CD8-positive, alpha-beta memory T cell (primary cell): ENCODE measurements at regions not wholly inside any gene's neighbourhood (a gene's known extent, or its start where the extent isn't known, plus 50 kb on each side); places are given as distances from the start of the nearest gene placed in this dataset.

Source experiments
- CTCF ChIA-PET: fragments of 350-600 bp; sonication (Branson Sonifier 250); formaldehyde crosslinking; loops from one replicate; lab custom pipeline; 2021; ENCODE audit warnings: antibody characterized with exemption; lab: Charles Lee
- POLR2A ChIA-PET: fragments of 350-600 bp; sonication (Branson Sonifier 250); formaldehyde crosslinking; loops from one replicate; lab custom pipeline; 2021; ENCODE audit warnings: antibody characterized with exemption; lab: Charles Lee
- DNase-seq, 5 donors: peaks; one replicate each; pipeline versions ENCODE4 v3.0.0 to v3.0.0-alpha.2; 2020 to 2022; ENCODE audit warnings: mixed read lengths in 1 of 5
- H3K27ac ChIP-seq: one replicate; pipeline ENCODE4 v1.7.0; 2013; ENCODE audit warnings: low read depth, mild to moderate bottlenecking, low read length, moderate library complexity
- H3K27me3 ChIP-seq: 2 replicates; pipeline ENCODE4 v1.7.0; 2013; ENCODE audit warnings: low read length, mild to moderate bottlenecking; ENCODE audit not compliant: insufficient read depth, poor library complexity, severe bottlenecking
- H3K36me3 ChIP-seq: 2 replicates; pipeline ENCODE4 v1.7.0; 2013; ENCODE audit warnings: mild to moderate bottlenecking, low read length, moderate library complexity; ENCODE audit not compliant: insufficient read depth
- H3K4me1 ChIP-seq: 2 replicates; pipeline ENCODE4 v1.7.0; 2013; ENCODE audit warnings: mild to moderate bottlenecking, low read length, moderate library complexity; ENCODE audit not compliant: insufficient read depth
- H3K4me3 ChIP-seq: 2 replicates; pipeline ENCODE4 v1.7.0; 2013; ENCODE audit warnings: mild to moderate bottlenecking, low read length
- H3K9me3 ChIP-seq: 2 replicates; pipeline ENCODE4 v1.7.0; 2013; ENCODE audit warnings: mild to moderate bottlenecking, low read length
- H3K27ac Mint-ChIP-seq, 8 donors: one replicate each; pipeline ENCODE4 v1.8.0; 2020 to 2021; ENCODE audit warnings: mixed read lengths in 8 of 8, mild to moderate bottlenecking in 6 of 8, inconsistent platforms in 3 of 8, moderate library complexity in 3 of 8
- H3K27me3 Mint-ChIP-seq, 2 donors: one replicate each; pipeline ENCODE4 v1.8.0; 2020 to 2021; ENCODE audit warnings: mixed read lengths in 2 of 2, mild to moderate bottlenecking in 1 of 2, moderate library complexity in 1 of 2
- H3K36me3 Mint-ChIP-seq, 3 donors: one replicate each; pipeline ENCODE4 v1.8.0; 2020 to 2021; ENCODE audit warnings: mixed read lengths in 3 of 3, inconsistent platforms in 1 of 3, mild to moderate bottlenecking in 1 of 3
- H3K4me1 Mint-ChIP-seq, 3 donors: one replicate each; pipeline ENCODE4 v1.8.0; 2020 to 2021; ENCODE audit warnings: mixed read lengths in 3 of 3, inconsistent platforms in 1 of 3, mild to moderate bottlenecking in 1 of 3
- H3K4me3 Mint-ChIP-seq, 7 donors: one replicate each; pipeline ENCODE4 v1.8.0; 2020 to 2021; ENCODE audit warnings: mixed read lengths in 7 of 7, mild to moderate bottlenecking in 6 of 7, moderate library complexity in 4 of 7, inconsistent platforms in 2 of 7
- H3K9me3 Mint-ChIP-seq, 5 donors: one replicate each; pipeline ENCODE4 v1.8.0; 2020 to 2022; ENCODE audit warnings: mixed read lengths in 5 of 5, mild to moderate bottlenecking in 3 of 5, moderate library complexity in 2 of 5, inconsistent platforms in 1 of 5

DNA sequence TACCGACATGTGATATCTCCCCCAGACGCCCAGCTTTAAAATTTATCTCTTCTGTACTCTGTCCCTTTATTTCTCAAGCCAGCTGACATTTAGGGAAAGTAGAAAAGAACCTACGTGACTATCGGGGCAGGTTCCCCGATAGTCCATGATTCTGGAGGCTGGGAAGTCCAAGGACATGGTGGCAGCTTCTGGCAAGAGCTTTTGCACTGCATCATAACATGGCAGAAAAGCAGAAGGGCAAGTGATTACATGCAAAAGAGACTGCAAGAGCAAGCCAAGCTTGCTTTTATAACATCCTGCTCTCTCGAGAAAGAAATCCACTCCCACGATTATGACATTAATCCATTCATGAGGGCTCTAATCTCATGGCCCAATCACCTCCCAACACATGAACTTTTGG, 113.2 kb downstream of the CD164 start:
- CTCF ChIA-PET: no interaction called here
- no peak for DNase-seq
- no peaks in the 10 kb centered on the region for H3K27me3 ChIP-seq
- no peaks in the 10 kb centered on the region for H3K36me3 ChIP-seq
- H3K27ac Mint-ChIP-seq: no peak overlapping the region
- H3K4me1 Mint-ChIP-seq: no peaks in the 10 kb centered on the region
- no peaks in the 10 kb centered on the region for H3K4me1 ChIP-seq
- POLR2A ChIA-PET: no interaction called here
- H3K27ac ChIP-seq: no peak overlapping the region
- H3K4me3 Mint-ChIP-seq: no peak overlapping the region
- H3K9me3 Mint-ChIP-seq: peaks cover 5 to 15% (median 12%) of the 10 kb centered on the region in 5 donors
- peaks cover 0 to 10% (median 0%) of the 10 kb centered on the region in 3 donors for H3K36me3 Mint-ChIP-seq
- no peaks in the 10 kb centered on the region for H3K9me3 ChIP-seq
- H3K27me3 Mint-ChIP-seq: no peaks in the 10 kb centered on the region
- no peak overlapping the region for H3K4me3 ChIP-seq

GRCh38 chr6:109265530-109265929, 116.7 kb downstream of the CD164 start:
- ChIA-PET POLR2A (no interaction called here), CTCF (no interaction called here)
- peaks cover 0 to 13% (median 0%) of the 10 kb centered on the region in 3 donors for H3K36me3 Mint-ChIP-seq
- H3K27me3 Mint-ChIP-seq: peaks cover 0 to 9% of the 10 kb centered on the region in 2 donors
- DNase-seq: no peak
- H3K4me1 ChIP-seq: no peaks in the 10 kb centered on the region
- no peaks in the 10 kb centered on the region for H3K4me1 Mint-ChIP-seq
- peaks cover 3 to 15% (median 12%) of the 10 kb centered on the region in 5 donors for H3K9me3 Mint-ChIP-seq
- H3K36me3 ChIP-seq: no peaks in the 10 kb centered on the region
- H3K9me3 ChIP-seq: no peaks in the 10 kb centered on the region
- no peak overlapping the region for H3K4me3 ChIP-seq
- H3K4me3 Mint-ChIP-seq: no peak overlapping the region
- H3K27me3 ChIP-seq: no peaks in the 10 kb centered on the region
- H3K27ac ChIP-seq: no peak overlapping the region
- H3K27ac Mint-ChIP-seq: no peak overlapping the region

DNA sequence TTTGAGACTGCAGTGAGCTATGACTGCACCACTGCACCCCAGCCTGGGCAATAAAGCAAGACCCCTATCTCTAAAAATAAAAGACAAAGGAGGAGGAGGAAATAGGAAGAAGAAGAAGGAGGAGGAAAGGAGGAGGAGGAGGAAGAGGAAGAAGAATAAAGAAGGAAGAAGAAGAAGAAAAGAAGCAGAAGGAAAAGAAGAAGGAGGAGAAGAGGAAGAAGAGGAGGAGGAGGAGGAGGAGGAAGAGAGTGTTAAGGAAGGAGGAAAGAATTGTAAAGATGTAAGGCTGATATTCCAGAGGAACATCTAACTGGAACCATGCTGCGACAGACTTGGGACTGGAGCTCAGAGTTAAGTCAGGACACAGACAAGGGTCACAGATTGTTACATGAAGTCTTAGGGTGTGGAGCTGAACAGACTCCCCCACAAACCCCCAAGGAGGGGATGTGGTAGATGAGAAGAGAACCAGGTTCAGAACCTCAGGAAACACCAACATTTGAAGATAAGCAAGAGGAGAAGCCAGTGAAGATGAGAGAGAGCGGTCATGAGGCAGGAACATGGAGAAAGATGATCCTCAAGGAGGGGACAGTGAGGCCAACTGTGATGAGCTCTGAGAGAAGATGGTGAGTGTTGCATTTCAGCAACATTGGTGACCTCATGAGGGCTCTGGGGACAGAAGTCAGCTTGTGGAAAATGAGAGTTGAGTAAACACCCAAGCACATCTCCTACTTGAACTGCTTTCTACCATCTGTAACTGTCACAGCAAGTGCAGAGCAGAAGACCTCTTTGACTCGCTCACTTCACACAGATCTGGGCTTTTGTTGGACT, 118.2 kb downstream of the CD164 start:
- Histone ChIP-seq H3K4me1 (no peaks in the 10 kb centered on the region), H3K36me3 (no peaks in the 10 kb centered on the region), H3K27me3 (no peaks in the 10 kb centered on the region), H3K4me3 (no peak overlapping the region), H3K27ac (no peak overlapping the region), H3K9me3 (no peaks in the 10 kb centered on the region)
- Mint-ChIP-seq H3K27ac (no peak overlapping the region), H3K27me3 (peaks cover 0 to 10% of the 10 kb centered on the region in 2 donors), H3K9me3 (peaks cover 3 to 9% (median 6%) of the 10 kb centered on the region in 5 donors), H3K36me3 (peaks cover 0 to 7% (median 0%) of the 10 kb centered on the region in 3 donors), H3K4me3 (no peak overlapping the region), H3K4me1 (no peaks in the 10 kb centered on the region)
- CTCF ChIA-PET: no interaction called here
- POLR2A ChIA-PET: no interaction called here
- no peak for DNase-seq

- Mint-ChIP-seq H3K4me1 (no peaks in the 10 kb centered on the region), H3K27me3 (peaks cover 0 to 10% of the 10 kb centered on the region in 2 donors), H3K27ac (peak overlapping the region in 1 of 8 donors; percentile 6), H3K36me3 (peaks cover 0 to 3% (median 0%) of the 10 kb centered on the region in 3 donors), H3K4me3 (no peak overlapping the region), H3K9me3 (no peaks in the 10 kb centered on the region)
- Histone ChIP-seq H3K27ac (no peak overlapping the region), H3K27me3 (no peaks in the 10 kb centered on the region), H3K9me3 (no peaks in the 10 kb centered on the region), H3K4me1 (no peaks in the 10 kb centered on the region), H3K4me3 (no peak overlapping the region), H3K36me3 (no peaks in the 10 kb centered on the region)
- CTCF ChIA-PET: no interaction called here
- POLR2A ChIA-PET: no interaction called here
- no peak for DNase-seq
These were observed 120.0 kb downstream of the CD164 start for GRCh38 chr6:109262261-109262660.

DNA sequence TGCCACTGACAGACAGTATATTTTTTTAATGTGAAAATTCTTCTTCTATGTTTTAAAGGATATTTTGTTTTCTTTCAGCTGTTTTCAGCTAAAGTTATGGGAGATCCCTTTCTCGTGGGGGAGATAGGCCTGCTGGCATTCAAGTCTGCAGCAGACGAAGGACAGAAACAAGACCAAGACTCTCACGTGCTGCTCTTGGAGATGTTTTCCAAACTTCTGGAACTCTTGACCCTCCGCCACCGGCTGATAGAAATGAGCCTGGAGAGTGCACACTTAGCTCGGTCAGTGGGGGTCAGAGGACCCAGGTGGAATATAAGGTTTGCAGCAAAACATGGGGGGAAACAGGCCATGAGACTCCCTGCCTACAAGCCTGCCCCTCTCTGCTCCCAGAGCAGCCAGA, 120.5 kb downstream of the CD164 start:
- Histone ChIP-seq H3K27ac (no peak overlapping the region), H3K27me3 (no peaks in the 10 kb centered on the region), H3K9me3 (no peaks in the 10 kb centered on the region), H3K36me3 (no peaks in the 10 kb centered on the region), H3K4me3 (no peak overlapping the region), H3K4me1 (no peaks in the 10 kb centered on the region)
- peaks cover 0 to 10% of the 10 kb centered on the region in 2 donors for H3K27me3 Mint-ChIP-seq
- H3K27ac Mint-ChIP-seq: no peak overlapping the region
- no peaks in the 10 kb centered on the region for H3K4me1 Mint-ChIP-seq
- ChIA-PET POLR2A (no interaction called here), CTCF (no interaction called here)
- H3K9me3 Mint-ChIP-seq: no peaks in the 10 kb centered on the region
- no peak overlapping the region for H3K4me3 Mint-ChIP-seq
- no peak for DNase-seq
- H3K36me3 Mint-ChIP-seq: peaks cover 0 to 3% (median 0%) of the 10 kb centered on the region in 3 donors

GRCh38 chr6:109260701-109261100, 121.6 kb downstream of the CD164 start:
- Histone ChIP-seq H3K27me3 (no peaks in the 10 kb centered on the region), H3K4me3 (no peak overlapping the region), H3K36me3 (no peaks in the 10 kb centered on the region), H3K9me3 (no peaks in the 10 kb centered on the region), H3K27ac (no peak overlapping the region), H3K4me1 (no peaks in the 10 kb centered on the region)
- CTCF ChIA-PET: no interaction called here
- H3K27ac Mint-ChIP-seq: no peak overlapping the region
- H3K36me3 Mint-ChIP-seq: peaks cover 0 to 3% (median 0%) of the 10 kb centered on the region in 3 donors
- DNase-seq: no peak
- no peak overlapping the region for H3K4me3 Mint-ChIP-seq
- POLR2A ChIA-PET: no interaction called here
- peaks cover 0 to 10% of the 10 kb centered on the region in 2 donors for H3K27me3 Mint-ChIP-seq
- no peaks in the 10 kb centered on the region for H3K4me1 Mint-ChIP-seq
- no peaks in the 10 kb centered on the region for H3K9me3 Mint-ChIP-seq

- no peaks in the 10 kb centered on the region for H3K27me3 ChIP-seq
- no peak overlapping the region for H3K4me3 ChIP-seq
- Mint-ChIP-seq H3K27me3 (peaks cover 0 to 10% of the 10 kb centered on the region in 2 donors), H3K9me3 (no peaks in the 10 kb centered on the region), H3K4me3 (no peak overlapping the region), H3K27ac (no peak overlapping the region), H3K36me3 (peaks cover 0 to 3% (median 0%) of the 10 kb centered on the region in 3 donors), H3K4me1 (no peaks in the 10 kb centered on the region)
- no peak for DNase-seq
- ChIA-PET CTCF (no interaction called here), POLR2A (no interaction called here)
- H3K9me3 ChIP-seq: no peaks in the 10 kb centered on the region
- H3K4me1 ChIP-seq: no peaks in the 10 kb centered on the region
- H3K36me3 ChIP-seq: no peaks in the 10 kb centered on the region
- no peak overlapping the region for H3K27ac ChIP-seq
These were observed 122.1 kb downstream of the CD164 start for GRCh38 chr6:109260126-109260525.

GRCh38 chr6:109258129-109258528, 124.1 kb downstream of the CD164 start:
- CTCF ChIA-PET: no interaction called here
- Histone ChIP-seq H3K27me3 (no peaks in the 10 kb centered on the region), H3K4me1 (no peaks in the 10 kb centered on the region), H3K36me3 (no peaks in the 10 kb centered on the region), H3K9me3 (no peaks in the 10 kb centered on the region), H3K27ac (no peak overlapping the region), H3K4me3 (no peak overlapping the region)
- POLR2A ChIA-PET: no interaction called here
- Mint-ChIP-seq H3K27me3 (peaks cover 1 to 10% of the 10 kb centered on the region in 2 donors), H3K4me3 (no peak overlapping the region), H3K27ac (no peak overlapping the region), H3K9me3 (no peaks in the 10 kb centered on the region), H3K36me3 (peaks cover 0 to 2% (median 0%) of the 10 kb centered on the region in 3 donors), H3K4me1 (no peaks in the 10 kb centered on the region)
- DNase-seq: no peak
